GM12875 (cell line): ENCODE measurements at regions not wholly inside any gene's neighbourhood (a gene's known extent, or its start where the extent isn't known, plus 50 kb on each side); places are given as distances from the start of the nearest gene placed in this dataset.
"Not testable (repeated sequence)": the region's sequence is repeated elsewhere in the genome, so short reads cannot be mapped to it uniquely, and the experiment has no call there.

Experiments
- H3K4me3 ChIP-seq: one replicate; pipeline ENCODE4 v1.5.1; 2011; ENCODE audit warnings: low read depth, low read length, control low read depth
- CTCF ChIP-seq: IDR thresholded peaks from 2 replicates; pipeline ENCODE4 v1.5.1; 2011; ENCODE audit warnings: low read depth, mild to moderate bottlenecking, control low read depth, inconsistent platforms, low read length, moderate library complexity, borderline replicate concordance; ENCODE audit not compliant: insufficient read depth

- TF ChIP-seq CTCF = no peak
- no peak overlapping the region for H3K4me3 ChIP-seq
Observed at GRCh38 chr6:999552-999951, 306.6 kb upstream of the EXOC2 start.

GRCh38 chr6:998551-998950, 305.6 kb upstream of the EXOC2 start:
- H3K4me3 ChIP-seq = no peak overlapping the region
- TF ChIP-seq CTCF = no peak

GRCh38 chr6:996271-996852, 303.4 kb upstream of the EXOC2 start:
- TF ChIP-seq CTCF = no peak
- no peak overlapping the region for H3K4me3 ChIP-seq

- no peak overlapping the region for H3K4me3 ChIP-seq
- no peak for TF ChIP-seq CTCF
Observed at GRCh38 chr6:991192-991591, 298.3 kb upstream of the EXOC2 start.

GRCh38 chr6:984031-984430, 291.1 kb upstream of the EXOC2 start:
- TF ChIP-seq CTCF = no peak
- H3K4me3 ChIP-seq = no peak overlapping the region

GRCh38 chr6:978937-979685, 286.2 kb upstream of the EXOC2 start:
- TF ChIP-seq CTCF = no peak
- no peak overlapping the region for H3K4me3 ChIP-seq

- H3K4me3 ChIP-seq = not testable (repeated sequence)
Observed at GRCh38 chr6:977226-977625, 284.3 kb upstream of the EXOC2 start.
